GM12801 (cell line): ENCODE measurements at regions not wholly inside any gene's neighbourhood (a gene's known extent, or its start where the extent isn't known, plus 50 kb on each side); places are given as distances from the start of the nearest gene placed in this dataset.

Experiments used
- CTCF ChIP-seq: IDR thresholded peaks from one replicate; pipeline ENCODE4 v1.5.1; 2011; ENCODE audit warnings: control low read depth; ENCODE audit not compliant: insufficient read length; ENCODE audit errors: extremely low read depth

- TF ChIP-seq CTCF = no peak
Observed at GRCh38 chr18:70489986-70490933, 201.4 kb downstream of the SOCS6 start.

- TF ChIP-seq CTCF = no peak
Observed at GRCh38 chr18:70489571-70489970, 200.7 kb downstream of the SOCS6 start.

GRCh38 chr18:70469916-70470315 is 181.1 kb downstream of the SOCS6 start:
- TF ChIP-seq CTCF = no peak

- no peak for TF ChIP-seq CTCF
Observed at GRCh38 chr18:70468861-70469547, 180.2 kb downstream of the SOCS6 start.

GRCh38 chr18:70464343-70465114 is 175.7 kb downstream of the SOCS6 start:
- no peak for TF ChIP-seq CTCF

- no peak for TF ChIP-seq CTCF
Observed at GRCh38 chr18:70463085-70463484, 174.2 kb downstream of the SOCS6 start.

- no peak for TF ChIP-seq CTCF
Observed at GRCh38 chr18:70462078-70462439, 173.2 kb downstream of the SOCS6 start.
